ENCODE measurements at regions not wholly inside any gene's neighbourhood (a gene's known extent, or its start where the extent isn't known, plus 50 kb on each side); places are given as distances from the start of the nearest gene placed in this dataset.
"Not testable (repeated sequence)": the region's sequence is repeated elsewhere in the genome, so short reads cannot be mapped to it uniquely, and the experiment has no call there.

DNA sequence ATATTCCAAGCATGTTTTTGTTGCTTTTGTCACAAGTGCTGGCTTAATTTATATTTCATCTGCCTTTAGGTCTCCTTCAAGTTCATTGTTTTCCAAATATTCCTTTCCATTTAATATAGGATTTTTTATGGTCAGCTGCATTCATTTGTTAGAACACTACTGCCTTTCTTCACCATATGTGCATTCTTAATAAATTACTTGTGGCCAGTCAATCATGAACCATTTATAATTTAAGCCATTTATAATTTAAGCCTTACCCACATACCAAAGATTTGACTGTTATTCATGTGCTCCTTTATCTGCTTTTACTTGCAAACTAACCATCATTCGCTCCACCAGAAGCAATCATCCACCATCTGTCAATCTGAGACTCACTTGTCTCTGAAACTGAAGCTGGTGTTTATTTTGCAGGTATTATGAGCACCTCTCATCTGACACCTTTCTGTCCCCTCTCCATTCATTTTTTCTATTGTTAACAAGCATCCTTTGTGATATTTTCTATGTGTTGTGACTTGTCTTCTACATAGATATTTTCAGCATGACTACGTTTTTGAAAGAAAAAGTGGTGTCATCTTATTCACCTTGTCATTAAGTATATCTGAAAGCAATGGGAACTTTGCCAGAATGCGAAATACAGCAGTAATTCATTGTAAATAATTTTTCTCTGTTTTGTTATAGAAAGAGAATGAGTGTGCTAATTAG lies 786.8 kb downstream of the KCNJ3 start:
- Histone ChIP-seq H3K4me1 (ENCODE audit: control insufficient read depth, low read length) (no peaks in the 10 kb centered on the region), H3K4me2 (ENCODE audit: low read length) (no peak overlapping the region), H3K79me2 (ENCODE audit: control insufficient read depth, low read length) (no peaks in the 10 kb centered on the region), H3K27me3 (ENCODE audit: control insufficient read depth, low read length) (no peaks in the 10 kb centered on the region), H3K27ac (ENCODE audit: low read depth, low read length) (no peak overlapping the region), H3K9me3 (ENCODE audit: control insufficient read depth, insufficient read depth, low read length) (no peaks in the 10 kb centered on the region), H3K4me3 (ENCODE audit: low read length) (no peak overlapping the region), H3K36me3 (ENCODE audit: control insufficient read depth, low read length) (no peaks in the 10 kb centered on the region), H3F3A (ENCODE audit: control insufficient read depth, insufficient read depth) (no peaks in the 10 kb centered on the region), H4K20me1 (ENCODE audit: control insufficient read depth, insufficient read depth, low read depth, low read length) (no peaks in the 10 kb centered on the region), H3K9me2 (replicated peaks; ENCODE audit: control insufficient read depth, low read length) (no peaks in the 10 kb centered on the region)
- TF ChIP-seq EZH2phosphoT487 (IDR thresholded peaks at IDR 0.05; ENCODE audit: borderline replicate concordance, low read length): no peak
- TF ChIP-seq, protein P1, sequence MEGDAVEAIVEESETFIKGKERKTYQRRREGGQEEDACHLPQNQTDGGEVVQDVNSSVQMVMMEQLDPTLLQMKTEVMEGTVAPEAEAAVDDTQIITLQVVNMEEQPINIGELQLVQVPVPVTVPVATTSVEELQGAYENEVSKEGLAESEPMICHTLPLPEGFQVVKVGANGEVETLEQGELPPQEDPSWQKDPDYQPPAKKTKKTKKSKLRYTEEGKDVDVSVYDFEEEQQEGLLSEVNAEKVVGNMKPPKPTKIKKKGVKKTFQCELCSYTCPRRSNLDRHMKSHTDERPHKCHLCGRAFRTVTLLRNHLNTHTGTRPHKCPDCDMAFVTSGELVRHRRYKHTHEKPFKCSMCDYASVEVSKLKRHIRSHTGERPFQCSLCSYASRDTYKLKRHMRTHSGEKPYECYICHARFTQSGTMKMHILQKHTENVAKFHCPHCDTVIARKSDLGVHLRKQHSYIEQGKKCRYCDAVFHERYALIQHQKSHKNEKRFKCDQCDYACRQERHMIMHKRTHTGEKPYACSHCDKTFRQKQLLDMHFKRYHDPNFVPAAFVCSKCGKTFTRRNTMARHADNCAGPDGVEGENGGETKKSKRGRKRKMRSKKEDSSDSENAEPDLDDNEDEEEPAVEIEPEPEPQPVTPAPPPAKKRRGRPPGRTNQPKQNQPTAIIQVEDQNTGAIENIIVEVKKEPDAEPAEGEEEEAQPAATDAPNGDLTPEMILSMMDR (IDR thresholded peaks at IDR 0.05; ENCODE audit: low read depth, low read length, poor library complexity, severe bottlenecking): no peak

DNA sequence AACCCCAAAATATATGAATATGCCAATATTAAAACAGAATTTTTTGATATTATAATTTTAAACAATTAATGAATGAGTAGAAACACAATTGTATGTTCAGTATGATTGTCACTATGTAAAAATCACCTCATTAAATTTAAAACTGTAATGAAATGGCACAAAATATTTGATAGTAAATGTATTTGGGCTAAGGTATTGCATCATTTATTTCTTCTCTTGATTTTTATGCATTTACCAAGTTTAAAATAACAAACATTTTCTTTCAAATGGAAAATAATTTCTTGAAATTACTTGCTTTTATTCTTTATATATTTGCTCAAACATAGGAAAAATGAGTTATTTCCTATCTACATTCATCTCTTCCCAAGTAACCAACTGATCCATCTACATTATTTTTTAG lies 782.6 kb downstream of the KCNJ3 start:
- H3K79me2 ChIP-seq (ENCODE audit: control insufficient read depth, low read length): no peaks in the 10 kb centered on the region
- H3K27me3 ChIP-seq (ENCODE audit: control insufficient read depth, low read length): no peaks in the 10 kb centered on the region
- H3K27ac ChIP-seq (ENCODE audit: low read depth, low read length): no peak overlapping the region
- H3K4me2 ChIP-seq (ENCODE audit: low read length): no peak overlapping the region
- H3K9me3 ChIP-seq (ENCODE audit: control insufficient read depth, insufficient read depth, low read length): no peaks in the 10 kb centered on the region
- no peak for TF ChIP-seq EZH2phosphoT487 (IDR thresholded peaks at IDR 0.05; ENCODE audit: borderline replicate concordance, low read length)
- TF ChIP-seq, protein P1 (IDR thresholded peaks at IDR 0.05; ENCODE audit: low read depth, low read length, poor library complexity, severe bottlenecking): no peak
- H3K9me2 ChIP-seq (replicated peaks; ENCODE audit: control insufficient read depth, low read length): no peaks in the 10 kb centered on the region
- H3K4me3 ChIP-seq (ENCODE audit: low read length): no peak overlapping the region
- H4K20me1 ChIP-seq (ENCODE audit: control insufficient read depth, insufficient read depth, low read depth, low read length): no peaks in the 10 kb centered on the region
- H3F3A ChIP-seq (ENCODE audit: control insufficient read depth, insufficient read depth): no peaks in the 10 kb centered on the region
- no peaks in the 10 kb centered on the region for H3K36me3 ChIP-seq (ENCODE audit: control insufficient read depth, low read length)
- no peaks in the 10 kb centered on the region for H3K4me1 ChIP-seq (ENCODE audit: control insufficient read depth, low read length)

DNA sequence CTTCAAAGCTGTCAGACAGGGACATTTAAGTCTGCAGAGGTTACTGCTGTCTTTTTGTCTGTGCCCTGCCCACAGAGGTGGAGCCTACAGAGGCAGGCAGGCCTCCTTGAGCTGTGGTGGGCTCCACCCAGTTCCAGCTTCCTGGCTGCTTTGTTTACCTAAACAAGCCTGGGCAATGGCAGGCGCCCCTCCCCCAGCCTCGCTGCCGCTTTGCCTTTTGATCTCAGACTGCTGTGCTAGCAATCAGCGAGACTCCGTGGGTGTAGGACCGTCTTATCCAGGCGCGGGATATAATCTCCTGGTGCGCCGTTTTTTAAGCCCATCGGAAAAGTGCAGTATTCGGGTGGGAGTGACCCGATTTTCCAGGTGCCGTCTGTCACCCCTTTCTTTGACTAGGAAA lies 773.5 kb downstream of the KCNJ3 start:
- not testable (repeated sequence) for H3K9me2 ChIP-seq (replicated peaks; ENCODE audit: control insufficient read depth, low read length); H3K9me3 ChIP-seq (ENCODE audit: control insufficient read depth, insufficient read depth, low read length); H4K20me1 ChIP-seq (ENCODE audit: control insufficient read depth, insufficient read depth, low read depth, low read length); H3K27me3 ChIP-seq (ENCODE audit: control insufficient read depth, low read length); H3K79me2 ChIP-seq (ENCODE audit: control insufficient read depth, low read length); H3K27ac ChIP-seq (ENCODE audit: low read depth, low read length); H3K4me2 ChIP-seq (ENCODE audit: low read length); H3K4me3 ChIP-seq (ENCODE audit: low read length); H3K4me1 ChIP-seq (ENCODE audit: control insufficient read depth, low read length); H3K36me3 ChIP-seq (ENCODE audit: control insufficient read depth, low read length); H3F3A ChIP-seq (ENCODE audit: control insufficient read depth, insufficient read depth)

DNA sequence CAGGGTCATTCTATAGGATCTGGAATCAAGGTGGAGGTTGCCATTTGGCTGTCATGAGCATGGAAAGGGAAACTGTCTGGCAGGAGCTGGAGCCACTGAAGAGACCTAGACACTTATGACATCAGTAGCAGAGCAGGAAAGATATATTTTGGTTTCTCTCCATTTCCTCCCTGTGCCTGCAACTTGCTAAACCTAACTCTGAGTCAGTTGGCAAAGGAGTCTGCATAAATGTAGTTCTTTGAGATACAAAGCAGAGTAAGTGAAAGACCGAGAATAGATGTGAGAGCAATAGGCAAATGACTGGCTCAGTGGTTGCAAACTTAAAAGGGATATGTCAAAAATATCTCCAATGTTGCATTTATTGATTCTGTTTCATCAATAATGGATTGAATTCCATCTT lies 757.7 kb downstream of the KCNJ3 start:
- no peak overlapping the region for H3K4me3 ChIP-seq (ENCODE audit: low read length)
- no peaks in the 10 kb centered on the region for H3K4me1 ChIP-seq (ENCODE audit: control insufficient read depth, low read length)
- H3K27me3 ChIP-seq (ENCODE audit: control insufficient read depth, low read length): no peaks in the 10 kb centered on the region
- H3K27ac ChIP-seq (ENCODE audit: low read depth, low read length): no peak overlapping the region
- H3K9me3 ChIP-seq (ENCODE audit: control insufficient read depth, insufficient read depth, low read length): no peaks in the 10 kb centered on the region
- H3K79me2 ChIP-seq (ENCODE audit: control insufficient read depth, low read length): no peaks in the 10 kb centered on the region
- H3K4me2 ChIP-seq (ENCODE audit: low read length): no peak overlapping the region
- no peaks in the 10 kb centered on the region for H3K9me2 ChIP-seq (replicated peaks; ENCODE audit: control insufficient read depth, low read length)
- no peaks in the 10 kb centered on the region for H3K36me3 ChIP-seq (ENCODE audit: control insufficient read depth, low read length)
- no peaks in the 10 kb centered on the region for H3F3A ChIP-seq (ENCODE audit: control insufficient read depth, insufficient read depth)
- no peaks in the 10 kb centered on the region for H4K20me1 ChIP-seq (ENCODE audit: control insufficient read depth, insufficient read depth, low read depth, low read length)
- TF ChIP-seq, protein P1 (IDR thresholded peaks at IDR 0.05; ENCODE audit: low read depth, low read length, poor library complexity, severe bottlenecking): no peak
- no peak for TF ChIP-seq EZH2phosphoT487 (IDR thresholded peaks at IDR 0.05; ENCODE audit: borderline replicate concordance, low read length)

Data from DOHH2 (cell line).